Chondrocyte (in vitro differentiated cells): ENCODE measurements at regions not wholly inside any gene's neighbourhood (a gene's known extent, or its start where the extent isn't known, plus 50 kb on each side); places are given as distances from the start of the nearest gene placed in this dataset.

ENCODE experiments used
- DNase-seq: peaks from one replicate; pipeline ENCODE4 v3.0.0; 2021; ENCODE audit warnings: mixed read lengths, low spot score
- H3K27ac Mint-ChIP-seq: one replicate; pipeline ENCODE4 v1.8.0; 2021; ENCODE audit warnings: mild to moderate bottlenecking, moderate library complexity, mixed read lengths; ENCODE audit not compliant: unreplicated experiment
- H3K27me3 Mint-ChIP-seq: 2 replicates; pipeline ENCODE4 v1.8.0; 2021; ENCODE audit warnings: low read depth, mixed read lengths
- H3K36me3 Mint-ChIP-seq: 2 replicates; pipeline ENCODE4 v1.8.0; 2021; ENCODE audit warnings: low read depth, mixed read lengths
- H3K4me1 Mint-ChIP-seq: 2 replicates; pipeline ENCODE4 v1.8.0; 2021; ENCODE audit warnings: low read depth, mild to moderate bottlenecking, mixed read lengths
- H3K4me3 Mint-ChIP-seq: one replicate; pipeline ENCODE4 v1.8.0; 2021; ENCODE audit warnings: mild to moderate bottlenecking, moderate library complexity, mixed read lengths; ENCODE audit not compliant: unreplicated experiment
- H3K9me3 Mint-ChIP-seq: 2 replicates; pipeline ENCODE4 v1.8.0; 2021; ENCODE audit warnings: low read depth, mixed read lengths
- TF ChIP-seq, protein P1 (sequence below): fragments of 200-600 bp; sonication (generic); IDR thresholded peaks from 2 replicates; pipeline ENCODE4 v1.5.0; 2021; ENCODE audit warnings: antibody characterized with exemption, mild to moderate bottlenecking, moderate library complexity

DNA sequence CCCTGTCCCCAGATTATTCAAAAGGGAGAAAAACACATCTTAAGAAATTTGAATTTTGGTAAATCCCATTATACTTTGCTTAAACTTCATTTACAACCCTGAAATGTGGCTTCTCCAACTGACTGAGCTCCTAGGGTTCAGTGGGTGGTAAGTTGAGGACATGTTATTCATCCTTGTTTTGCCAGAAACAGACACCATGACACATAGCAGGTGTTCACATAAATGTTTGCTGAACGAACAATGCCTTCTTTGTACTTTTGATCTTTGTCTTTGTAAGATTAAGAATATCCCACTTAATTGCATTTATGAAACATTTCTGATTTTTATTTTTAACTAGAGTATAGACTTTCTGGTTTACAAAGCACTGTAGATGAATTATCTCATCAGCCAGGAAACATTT lies 209.7 kb downstream of the GPAM start:
- H3K27ac Mint-ChIP-seq, result no peak overlapping the region
- H3K4me1 Mint-ChIP-seq, result no peaks in the 10 kb centered on the region
- H3K9me3 Mint-ChIP-seq, result peaks cover 6% of the 10 kb centered on the region
- H3K27me3 Mint-ChIP-seq, result no peaks in the 10 kb centered on the region
- H3K4me3 Mint-ChIP-seq, result no peak overlapping the region
- TF ChIP-seq, protein P1, sequence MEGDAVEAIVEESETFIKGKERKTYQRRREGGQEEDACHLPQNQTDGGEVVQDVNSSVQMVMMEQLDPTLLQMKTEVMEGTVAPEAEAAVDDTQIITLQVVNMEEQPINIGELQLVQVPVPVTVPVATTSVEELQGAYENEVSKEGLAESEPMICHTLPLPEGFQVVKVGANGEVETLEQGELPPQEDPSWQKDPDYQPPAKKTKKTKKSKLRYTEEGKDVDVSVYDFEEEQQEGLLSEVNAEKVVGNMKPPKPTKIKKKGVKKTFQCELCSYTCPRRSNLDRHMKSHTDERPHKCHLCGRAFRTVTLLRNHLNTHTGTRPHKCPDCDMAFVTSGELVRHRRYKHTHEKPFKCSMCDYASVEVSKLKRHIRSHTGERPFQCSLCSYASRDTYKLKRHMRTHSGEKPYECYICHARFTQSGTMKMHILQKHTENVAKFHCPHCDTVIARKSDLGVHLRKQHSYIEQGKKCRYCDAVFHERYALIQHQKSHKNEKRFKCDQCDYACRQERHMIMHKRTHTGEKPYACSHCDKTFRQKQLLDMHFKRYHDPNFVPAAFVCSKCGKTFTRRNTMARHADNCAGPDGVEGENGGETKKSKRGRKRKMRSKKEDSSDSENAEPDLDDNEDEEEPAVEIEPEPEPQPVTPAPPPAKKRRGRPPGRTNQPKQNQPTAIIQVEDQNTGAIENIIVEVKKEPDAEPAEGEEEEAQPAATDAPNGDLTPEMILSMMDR, result no peak
- no peak for DNase-seq
- H3K36me3 Mint-ChIP-seq, result no peaks in the 10 kb centered on the region

DNA sequence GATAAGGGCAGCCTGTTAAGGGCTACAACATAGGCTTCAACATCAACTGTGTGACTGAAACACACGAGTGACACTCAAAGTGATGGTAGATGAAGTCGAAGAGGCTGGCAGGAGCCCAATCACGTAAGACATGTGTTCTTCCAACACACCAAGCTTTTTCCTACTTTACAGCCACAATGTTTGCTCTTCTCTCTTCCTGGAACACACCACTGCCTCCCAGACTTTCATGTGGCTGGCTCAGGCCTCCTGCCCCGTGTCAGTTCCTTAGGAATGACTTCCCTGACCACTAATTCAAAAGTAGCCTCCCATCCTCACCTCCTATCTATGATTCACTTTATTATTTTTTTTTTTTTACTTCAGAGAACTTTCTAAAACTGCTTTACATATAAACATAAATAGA lies 209.2 kb downstream of the GPAM start:
- no peak overlapping the region for H3K4me3 Mint-ChIP-seq
- H3K36me3 Mint-ChIP-seq, result no peaks in the 10 kb centered on the region
- DNase-seq, result no peak
- H3K4me1 Mint-ChIP-seq, result no peaks in the 10 kb centered on the region
- H3K27me3 Mint-ChIP-seq, result no peaks in the 10 kb centered on the region
- peaks cover 6% of the 10 kb centered on the region for H3K9me3 Mint-ChIP-seq
- TF ChIP-seq, protein P1, result no peak
- H3K27ac Mint-ChIP-seq, result no peak overlapping the region

DNA sequence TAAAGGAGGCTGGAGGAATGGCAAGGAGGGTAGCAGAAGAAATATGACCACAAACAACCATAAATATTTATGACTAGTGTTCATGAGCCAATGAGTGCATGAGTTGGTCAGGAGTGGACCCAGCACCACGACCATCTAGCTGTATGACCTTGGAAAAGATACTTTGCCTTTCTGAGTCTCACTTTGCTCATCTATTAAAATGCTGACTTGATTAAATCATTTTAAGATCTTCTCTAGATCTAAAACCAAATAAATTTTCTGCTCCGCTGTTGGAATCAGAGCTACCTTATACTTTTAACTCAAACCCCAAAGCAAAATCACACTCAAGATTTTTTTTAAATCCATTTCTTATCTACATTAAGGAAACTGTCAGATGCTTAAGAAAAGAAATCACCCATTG lies 207.0 kb downstream of the GPAM start:
- no peak overlapping the region for H3K4me3 Mint-ChIP-seq
- no peaks in the 10 kb centered on the region for H3K36me3 Mint-ChIP-seq
- TF ChIP-seq, protein P1, result no peak
- no peak overlapping the region for H3K27ac Mint-ChIP-seq
- H3K27me3 Mint-ChIP-seq, result no peaks in the 10 kb centered on the region
- no peak for DNase-seq
- peaks cover 11% of the 10 kb centered on the region for H3K9me3 Mint-ChIP-seq
- no peaks in the 10 kb centered on the region for H3K4me1 Mint-ChIP-seq

DNA sequence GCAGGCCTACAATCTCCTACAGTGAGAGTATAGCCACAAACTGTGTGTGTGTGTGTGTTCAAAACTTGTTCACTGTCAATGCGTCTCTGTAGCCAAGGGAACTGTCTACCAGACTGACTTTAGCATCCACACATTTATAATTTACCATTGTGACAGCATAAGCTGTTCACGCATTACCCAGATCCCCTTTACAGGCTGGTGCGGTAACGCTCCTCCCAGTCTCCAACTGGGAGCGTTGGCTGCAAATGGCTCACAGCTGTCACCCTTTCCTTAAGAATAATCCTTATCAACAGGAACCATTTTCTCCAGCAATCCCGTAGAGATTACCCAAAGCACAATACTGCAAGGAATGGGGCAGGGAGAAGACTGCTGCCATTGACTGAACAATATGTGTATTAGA lies 199.5 kb downstream of the GPAM start:
- H3K9me3 Mint-ChIP-seq, result peaks cover 18% of the 10 kb centered on the region
- TF ChIP-seq, protein P1, result no peak
- no peak overlapping the region for H3K4me3 Mint-ChIP-seq
- no peaks in the 10 kb centered on the region for H3K27me3 Mint-ChIP-seq
- no peaks in the 10 kb centered on the region for H3K36me3 Mint-ChIP-seq
- no peak overlapping the region for H3K27ac Mint-ChIP-seq
- no peaks in the 10 kb centered on the region for H3K4me1 Mint-ChIP-seq
- no peak for DNase-seq

DNA sequence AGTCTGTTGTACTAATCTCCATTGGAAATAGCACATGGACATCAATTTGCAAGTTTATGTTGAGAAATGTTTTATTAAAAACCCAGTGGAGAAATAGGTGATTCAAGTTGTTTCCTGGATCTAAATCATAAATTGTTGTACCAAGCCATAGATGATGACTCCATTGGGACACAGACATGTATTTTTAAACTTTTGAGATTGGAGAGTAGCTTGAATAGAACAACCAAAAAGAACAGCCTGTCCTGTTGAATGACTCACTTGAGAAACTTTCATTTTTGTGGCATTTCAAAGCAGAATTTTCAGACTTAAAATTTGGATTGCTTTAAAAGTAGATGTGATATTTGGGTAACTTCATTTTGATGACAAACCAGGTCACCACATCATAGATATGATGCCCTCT lies 197.5 kb downstream of the GPAM start:
- DNase-seq, result no peak
- Mint-ChIP-seq H3K36me3 (no peaks in the 10 kb centered on the region), H3K4me3 (no peak overlapping the region), H3K27me3 (peaks cover 2% of the 10 kb centered on the region), H3K27ac (no peak overlapping the region), H3K4me1 (no peaks in the 10 kb centered on the region), H3K9me3 (peaks cover 11% of the 10 kb centered on the region)
- TF ChIP-seq, protein P1, result no peak
